ENCODE measurements at regions not wholly inside any gene's neighbourhood (a gene's known extent, or its start where the extent isn't known, plus 50 kb on each side); places are given as distances from the start of the nearest gene placed in this dataset.
"Not testable (repeated sequence)": the region's sequence is repeated elsewhere in the genome, so short reads cannot be mapped to it uniquely, and the experiment has no call there.

- DNase-seq (ENCODE audit: low spot score): no peak
Observed at GRCh38 chr11:56876621-56877275, 112.0 kb upstream of the OR5AK2 start.

- no peak for DNase-seq (ENCODE audit: low spot score)
Observed at GRCh38 chr11:56855217-56855616, 106.7 kb upstream of the OR9G4 start.

GRCh38 chr11:56852131-56852530 is 103.6 kb upstream of the OR9G4 start:
- no peak for DNase-seq (ENCODE audit: low spot score)

GRCh38 chr11:56849852-56850251 is 101.4 kb upstream of the OR9G4 start:
- DNase-seq (ENCODE audit: low spot score): no peak

GRCh38 chr11:56849250-56849649 is 100.8 kb upstream of the OR9G4 start:
- DNase-seq (ENCODE audit: low spot score): no peak

GRCh38 chr11:56848141-56848809 is 99.8 kb upstream of the OR9G4 start:
- DNase-seq (ENCODE audit: low spot score): no peak

- DNase-seq (ENCODE audit: low spot score): no peak
Observed at GRCh38 chr11:56846631-56847576, 98.4 kb upstream of the OR9G4 start.

GRCh38 chr11:56845121-56845732 is 96.7 kb upstream of the OR9G4 start:
- no peak for DNase-seq (ENCODE audit: low spot score)

- no peak for DNase-seq (ENCODE audit: low spot score)
Observed at GRCh38 chr11:56843816-56844215, 95.3 kb upstream of the OR9G4 start.

GRCh38 chr11:56842814-56843794 is 94.6 kb upstream of the OR9G4 start:
- no peak for DNase-seq (ENCODE audit: low spot score)

GRCh38 chr11:56841210-56841810 is 92.8 kb upstream of the OR9G4 start:
- DNase-seq (ENCODE audit: low spot score): peak; percentile 66

GRCh38 chr11:56827357-56827756 is 78.9 kb upstream of the OR9G4 start:
- DNase-seq (ENCODE audit: low spot score): not testable (repeated sequence)

- DNase-seq (ENCODE audit: low spot score): no peak
Observed at GRCh38 chr11:56819916-56820315, 71.4 kb upstream of the OR9G4 start.

- DNase-seq (ENCODE audit: low spot score): no peak
Observed at GRCh38 chr11:56817661-56818060, 69.2 kb upstream of the OR9G4 start.

- no peak for DNase-seq (ENCODE audit: low spot score)
Observed at GRCh38 chr11:56816259-56816658, 67.8 kb upstream of the OR9G4 start.

- no peak for DNase-seq (ENCODE audit: low spot score)
Observed at GRCh38 chr11:56808326-56808725, 59.8 kb upstream of the OR9G4 start.

- DNase-seq (ENCODE audit: low spot score): no peak
Observed at GRCh38 chr11:56799691-56800210, 51.3 kb upstream of the OR9G4 start.
